Natural killer cell treated with Interleukin-12 subunit alpha and Interleukin-12 subunit beta and Interleukin-15 and Interleukin-18, amount 100 ng/mL, for 72 hours (primary cell): ENCODE measurements at regions not wholly inside any gene's neighbourhood (a gene's known extent, or its start where the extent isn't known, plus 50 kb on each side); places are given as distances from the start of the nearest gene placed in this dataset.

Experiments
- ATAC-seq, 2 donors: fragments of 150-1000 bp; cut with Tn5 transposase in 1 of 2; sonication (Bioruptor Pico), chemical (Tn5 transposase) in 1 of 2; 2 replicates each; pipeline ENCODE4 v1.10.0; 2021
- DNase-seq: peaks from one replicate; pipeline ENCODE4 v3.0.0; 2022; ENCODE audit warnings: low spot score
- H3K27ac Mint-ChIP-seq, 2 donors: 1 replicate in 1 of 2; 2 replicates in 1 of 2; pipeline ENCODE4 v1.8.0; 2022; ENCODE audit warnings: mixed read lengths in 2 of 2, mild to moderate bottlenecking in 1 of 2, moderate library complexity in 1 of 2
- H3K27me3 Mint-ChIP-seq, 2 donors: 1 replicate in 1 of 2; 2 replicates in 1 of 2; pipeline ENCODE4 v1.8.0; 2022; ENCODE audit warnings: mixed read lengths in 2 of 2
- H3K36me3 Mint-ChIP-seq: one replicate; pipeline ENCODE4 v1.8.0; 2022; ENCODE audit warnings: mixed read lengths
- H3K4me1 Mint-ChIP-seq, 2 donors: 1 replicate in 1 of 2; 2 replicates in 1 of 2; pipeline ENCODE4 v1.8.0; 2022; ENCODE audit warnings: low read depth in 2 of 2, mixed read lengths in 2 of 2, mild to moderate bottlenecking in 1 of 2
- H3K4me3 Mint-ChIP-seq: one replicate; pipeline ENCODE4 v1.8.0; 2022; ENCODE audit warnings: mixed read lengths
- H3K9me3 Mint-ChIP-seq: 2 replicates; pipeline ENCODE4 v1.8.0; 2022; ENCODE audit warnings: mixed read lengths

GRCh38 chr11:131300439-131300717, 70.0 kb upstream of the NTM start:
- H3K9me3 Mint-ChIP-seq: peaks cover 11% of the 10 kb centered on the region
- DNase-seq (no peak), ATAC-seq (no peak)
- H3K4me3 Mint-ChIP-seq: no peak overlapping the region
- H3K27me3 Mint-ChIP-seq: peaks cover 10 to 16% of the 10 kb centered on the region in 2 donors
- no peaks in the 10 kb centered on the region for H3K4me1 Mint-ChIP-seq
- H3K27ac Mint-ChIP-seq: no peak overlapping the region
- H3K36me3 Mint-ChIP-seq: no peaks in the 10 kb centered on the region

- no peaks in the 10 kb centered on the region for H3K4me1 Mint-ChIP-seq
- peaks cover 11% of the 10 kb centered on the region for H3K9me3 Mint-ChIP-seq
- no peak overlapping the region for H3K27ac Mint-ChIP-seq
- ATAC-seq (no peak), DNase-seq (no peak)
- peaks cover 10 to 16% of the 10 kb centered on the region in 2 donors for H3K27me3 Mint-ChIP-seq
- H3K36me3 Mint-ChIP-seq: no peaks in the 10 kb centered on the region
- H3K4me3 Mint-ChIP-seq: no peak overlapping the region
These were observed 69.1 kb upstream of the NTM start for GRCh38 chr11:131301306-131301705.

- H3K27ac Mint-ChIP-seq: no peak overlapping the region
- ATAC-seq: no peak
- no peaks in the 10 kb centered on the region for H3K4me1 Mint-ChIP-seq
- H3K36me3 Mint-ChIP-seq: no peaks in the 10 kb centered on the region
- peaks cover 10% of the 10 kb centered on the region for H3K9me3 Mint-ChIP-seq
- H3K4me3 Mint-ChIP-seq: no peak overlapping the region
- no peak for DNase-seq
- peaks cover 10 to 16% of the 10 kb centered on the region in 2 donors for H3K27me3 Mint-ChIP-seq
These were observed 67.6 kb upstream of the NTM start for GRCh38 chr11:131302836-131303235.

DNA sequence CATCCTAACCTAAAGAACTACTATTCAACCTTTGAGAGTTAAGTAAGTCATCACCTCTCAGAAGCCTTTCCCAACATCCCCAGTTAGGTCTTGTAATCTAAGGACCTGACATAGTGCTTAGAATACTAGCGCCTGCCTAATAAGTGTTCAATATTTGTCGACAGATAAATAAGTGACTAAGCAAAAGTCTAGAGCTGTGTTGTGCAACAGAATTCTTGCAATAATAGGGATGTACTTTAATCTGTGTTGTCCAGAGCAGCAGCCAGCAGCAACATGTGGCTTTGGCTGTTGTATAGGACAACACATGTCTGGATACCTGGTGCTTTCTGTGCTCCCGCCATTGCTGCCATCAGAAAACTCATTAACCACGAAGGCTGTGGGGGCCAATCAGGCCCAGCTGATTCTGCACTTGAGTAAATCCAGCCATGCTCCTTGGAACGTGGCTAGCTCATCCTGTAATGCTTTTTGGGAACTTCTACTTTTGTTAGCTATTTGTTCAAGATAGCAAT, 66.8 kb upstream of the NTM start:
- H3K4me3 Mint-ChIP-seq: no peak overlapping the region
- no peak for DNase-seq
- ATAC-seq: no peak
- H3K9me3 Mint-ChIP-seq: peaks cover 11% of the 10 kb centered on the region
- H3K27ac Mint-ChIP-seq: no peak overlapping the region
- H3K4me1 Mint-ChIP-seq: no peaks in the 10 kb centered on the region
- H3K36me3 Mint-ChIP-seq: no peaks in the 10 kb centered on the region
- peaks cover 12 to 16% of the 10 kb centered on the region in 2 donors for H3K27me3 Mint-ChIP-seq

DNA sequence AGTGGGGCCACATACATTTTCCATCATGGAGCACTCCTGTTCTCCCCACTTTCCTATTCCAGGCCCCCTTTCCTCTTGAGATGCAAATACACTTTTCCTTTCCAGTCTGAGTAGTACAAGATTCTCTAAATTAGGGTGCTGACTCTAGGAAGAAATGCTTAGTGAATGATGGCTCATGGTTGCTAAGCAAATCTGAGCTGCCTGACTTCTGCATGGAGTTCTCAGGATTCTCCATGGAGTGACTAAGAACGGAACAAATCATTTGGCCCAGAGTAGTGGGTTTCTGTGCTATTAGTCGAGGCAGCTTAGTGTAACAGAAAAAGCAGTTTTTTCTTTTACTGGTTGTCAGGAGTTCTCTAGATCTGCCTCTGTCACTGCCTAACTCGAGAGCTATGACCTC, 65.4 kb upstream of the NTM start:
- Mint-ChIP-seq H3K4me3 (no peak overlapping the region), H3K27ac (no peak overlapping the region), H3K9me3 (peaks cover 7% of the 10 kb centered on the region), H3K4me1 (no peaks in the 10 kb centered on the region), H3K27me3 (peaks cover 9 to 10% of the 10 kb centered on the region in 2 donors), H3K36me3 (no peaks in the 10 kb centered on the region)
- DNase-seq: no peak
- ATAC-seq: no peak

DNA sequence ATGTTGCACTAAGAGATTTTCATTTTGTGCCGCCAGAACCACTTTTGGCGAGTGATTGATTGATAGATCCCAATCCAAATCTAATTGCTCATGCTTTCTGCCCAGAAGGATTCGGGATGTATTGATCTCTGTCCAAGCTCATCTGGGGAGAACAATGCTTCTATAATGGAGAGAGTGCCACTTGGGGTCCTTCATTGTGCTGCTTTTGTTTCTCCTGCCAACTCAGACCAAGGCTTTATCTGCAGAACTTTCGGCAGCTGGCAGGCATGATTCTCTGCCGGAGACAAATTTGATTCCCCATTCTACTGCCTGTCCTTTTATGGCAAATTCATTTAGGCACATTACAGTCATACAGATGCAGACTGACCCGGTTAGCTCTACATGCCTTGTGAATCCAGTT, 62.9 kb upstream of the NTM start:
- Mint-ChIP-seq H3K27ac (no peak overlapping the region), H3K9me3 (peaks cover 3% of the 10 kb centered on the region), H3K4me3 (no peak overlapping the region), H3K27me3 (peaks cover 0 to 2% of the 10 kb centered on the region in 2 donors), H3K4me1 (no peaks in the 10 kb centered on the region), H3K36me3 (no peaks in the 10 kb centered on the region)
- DNase-seq: no peak
- no peak for ATAC-seq

GRCh38 chr11:131309776-131310175, 60.6 kb upstream of the NTM start:
- no peak for ATAC-seq
- DNase-seq: no peak
- H3K4me3 Mint-ChIP-seq: no peak overlapping the region
- no peak overlapping the region for H3K27ac Mint-ChIP-seq
- H3K36me3 Mint-ChIP-seq: no peaks in the 10 kb centered on the region
- no peaks in the 10 kb centered on the region for H3K4me1 Mint-ChIP-seq
- peaks cover 8% of the 10 kb centered on the region for H3K9me3 Mint-ChIP-seq
- H3K27me3 Mint-ChIP-seq: peaks cover 2 to 7% of the 10 kb centered on the region in 2 donors

DNA sequence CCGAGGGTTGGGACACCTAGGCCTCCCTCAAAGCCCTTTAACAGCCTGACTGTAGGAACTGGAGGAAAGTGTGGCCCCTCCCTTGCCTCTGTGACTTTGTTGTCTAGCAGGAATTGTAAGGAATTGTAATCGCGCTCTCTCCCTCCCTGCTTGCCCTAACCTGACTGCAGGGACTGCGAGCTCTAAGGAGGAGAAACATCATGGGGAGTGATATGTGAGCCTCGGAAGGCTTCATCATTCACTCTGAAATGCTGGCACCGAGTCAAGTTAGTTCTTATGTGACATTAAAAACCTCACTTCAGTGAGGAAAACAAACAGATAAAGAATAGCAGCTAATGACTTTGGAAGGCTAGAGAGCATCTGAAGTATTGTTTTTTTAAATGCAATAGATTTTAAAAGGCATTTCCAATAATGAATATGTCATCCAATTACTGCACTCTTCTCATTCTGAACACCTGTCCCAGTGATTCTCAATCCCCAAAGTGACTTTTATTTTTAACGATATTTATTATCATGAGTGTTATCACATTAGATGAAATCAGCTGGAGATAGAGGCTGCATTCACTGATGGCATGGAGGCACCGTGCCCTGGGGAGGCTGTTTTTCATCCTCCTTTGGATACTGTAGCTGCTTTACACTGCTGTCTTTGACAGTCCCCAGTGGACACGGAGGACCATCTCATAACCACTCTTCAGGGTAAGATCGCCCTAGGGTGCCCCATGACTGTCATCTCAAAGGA, 58.5 kb upstream of the NTM start:
- Mint-ChIP-seq H3K27me3 (peaks cover 2 to 7% of the 10 kb centered on the region in 2 donors), H3K4me3 (no peak overlapping the region), H3K27ac (no peak overlapping the region), H3K36me3 (no peaks in the 10 kb centered on the region), H3K4me1 (no peaks in the 10 kb centered on the region), H3K9me3 (peaks cover 16% of the 10 kb centered on the region)
- DNase-seq (no peak), ATAC-seq (no peak)
